HepG2 (cell line): ENCODE measurements at regions not wholly inside any gene's neighbourhood (a gene's known extent, or its start where the extent isn't known, plus 50 kb on each side); places are given as distances from the start of the nearest gene placed in this dataset.

ENCODE experiments used
- CBFB ChIP-seq: sonication (generic); formaldehyde crosslinking; IDR thresholded peaks from 2 replicates; pipeline ENCODE4 v1.4.0; 2020; ENCODE audit warnings: missing genetic modification reagents
- HNF4A ChIP-seq: sonication (generic); formaldehyde crosslinking; IDR thresholded peaks from 2 replicates; pipeline ENCODE4 v1.4.0; 2020; ENCODE audit warnings: missing genetic modification reagents
- RXRB ChIP-seq: IDR thresholded peaks from 2 replicates; pipeline ENCODE4 v1.6.1; 2016; ENCODE audit warnings: borderline replicate concordance, missing genetic modification reagents, missing compliant biosample characterization
- ZKSCAN8 ChIP-seq: IDR thresholded peaks from 2 replicates; pipeline ENCODE4 v1.6.1; 2016; ENCODE audit warnings: borderline replicate concordance, missing genetic modification reagents, missing compliant biosample characterization
- ZNF607 ChIP-seq: sonication (generic); formaldehyde crosslinking; IDR thresholded peaks from 2 replicates; pipeline ENCODE4 v1.5.1; 2020; ENCODE audit warnings: missing genetic modification reagents, mild to moderate bottlenecking, borderline replicate concordance
- TF ChIP-seq, protein P1 (sequence below): sonication (generic); formaldehyde crosslinking; IDR thresholded peaks from 2 replicates; pipeline ENCODE4 v1.9.0; 2021; ENCODE audit warnings: mild to moderate bottlenecking, missing genetic modification reagents
- TF ChIP-seq, protein P2 (sequence below): sonication (generic); formaldehyde crosslinking; IDR thresholded peaks from 2 replicates; pipeline ENCODE4 v1.4.0; 2020; ENCODE audit warnings: missing genetic modification reagents; ENCODE audit errors: not compliant biosample characterization

DNA sequence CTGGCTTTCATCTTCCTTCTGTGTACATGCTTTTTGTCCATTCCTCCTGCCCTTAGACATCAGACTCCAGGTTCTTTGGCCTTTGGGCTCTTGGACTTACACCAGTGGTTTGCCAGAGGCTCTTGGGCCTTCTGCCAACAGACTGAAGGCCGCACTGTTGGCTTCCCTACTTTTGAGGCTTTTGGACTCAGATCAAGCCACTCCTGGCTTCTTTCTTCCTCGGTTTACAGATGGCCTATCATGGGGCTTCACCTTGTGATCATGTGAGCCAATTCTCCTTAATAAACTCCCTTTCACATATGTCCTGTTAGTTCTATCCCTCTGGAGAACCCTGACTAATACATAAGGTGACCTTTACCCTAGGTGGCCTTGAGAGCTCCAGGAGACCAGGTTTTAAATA, 189.1 kb upstream of the CCNG1 start (continued):
- TF ChIP-seq, protein P1, sequence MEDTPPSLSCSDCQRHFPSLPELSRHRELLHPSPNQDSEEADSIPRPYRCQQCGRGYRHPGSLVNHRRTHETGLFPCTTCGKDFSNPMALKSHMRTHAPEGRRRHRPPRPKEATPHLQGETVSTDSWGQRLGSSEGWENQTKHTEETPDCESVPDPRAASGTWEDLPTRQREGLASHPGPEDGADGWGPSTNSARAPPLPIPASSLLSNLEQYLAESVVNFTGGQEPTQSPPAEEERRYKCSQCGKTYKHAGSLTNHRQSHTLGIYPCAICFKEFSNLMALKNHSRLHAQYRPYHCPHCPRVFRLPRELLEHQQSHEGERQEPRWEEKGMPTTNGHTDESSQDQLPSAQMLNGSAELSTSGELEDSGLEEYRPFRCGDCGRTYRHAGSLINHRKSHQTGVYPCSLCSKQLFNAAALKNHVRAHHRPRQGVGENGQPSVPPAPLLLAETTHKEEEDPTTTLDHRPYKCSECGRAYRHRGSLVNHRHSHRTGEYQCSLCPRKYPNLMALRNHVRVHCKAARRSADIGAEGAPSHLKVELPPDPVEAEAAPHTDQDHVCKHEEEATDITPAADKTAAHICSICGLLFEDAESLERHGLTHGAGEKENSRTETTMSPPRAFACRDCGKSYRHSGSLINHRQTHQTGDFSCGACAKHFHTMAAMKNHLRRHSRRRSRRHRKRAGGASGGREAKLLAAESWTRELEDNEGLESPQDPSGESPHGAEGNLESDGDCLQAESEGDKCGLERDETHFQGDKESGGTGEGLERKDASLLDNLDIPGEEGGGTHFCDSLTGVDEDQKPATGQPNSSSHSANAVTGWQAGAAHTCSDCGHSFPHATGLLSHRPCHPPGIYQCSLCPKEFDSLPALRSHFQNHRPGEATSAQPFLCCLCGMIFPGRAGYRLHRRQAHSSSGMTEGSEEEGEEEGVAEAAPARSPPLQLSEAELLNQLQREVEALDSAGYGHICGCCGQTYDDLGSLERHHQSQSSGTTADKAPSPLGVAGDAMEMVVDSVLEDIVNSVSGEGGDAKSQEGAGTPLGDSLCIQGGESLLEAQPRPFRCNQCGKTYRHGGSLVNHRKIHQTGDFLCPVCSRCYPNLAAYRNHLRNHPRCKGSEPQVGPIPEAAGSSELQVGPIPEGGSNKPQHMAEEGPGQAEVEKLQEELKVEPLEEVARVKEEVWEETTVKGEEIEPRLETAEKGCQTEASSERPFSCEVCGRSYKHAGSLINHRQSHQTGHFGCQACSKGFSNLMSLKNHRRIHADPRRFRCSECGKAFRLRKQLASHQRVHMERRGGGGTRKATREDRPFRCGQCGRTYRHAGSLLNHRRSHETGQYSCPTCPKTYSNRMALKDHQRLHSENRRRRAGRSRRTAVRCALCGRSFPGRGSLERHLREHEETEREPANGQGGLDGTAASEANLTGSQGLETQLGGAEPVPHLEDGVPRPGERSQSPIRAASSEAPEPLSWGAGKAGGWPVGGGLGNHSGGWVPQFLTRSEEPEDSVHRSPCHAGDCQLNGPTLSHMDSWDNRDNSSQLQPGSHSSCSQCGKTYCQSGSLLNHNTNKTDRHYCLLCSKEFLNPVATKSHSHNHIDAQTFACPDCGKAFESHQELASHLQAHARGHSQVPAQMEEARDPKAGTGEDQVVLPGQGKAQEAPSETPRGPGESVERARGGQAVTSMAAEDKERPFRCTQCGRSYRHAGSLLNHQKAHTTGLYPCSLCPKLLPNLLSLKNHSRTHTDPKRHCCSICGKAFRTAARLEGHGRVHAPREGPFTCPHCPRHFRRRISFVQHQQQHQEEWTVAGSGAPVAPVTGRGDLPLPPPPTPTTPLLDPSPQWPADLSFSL (CRISPR knock-in tag) = no peak
- TF ChIP-seq ZKSCAN8 (CRISPR knock-in tag) (no peak), HNF4A (CRISPR knock-in tag) (no peak), CBFB (no peak), ZNF607 (no peak), RXRB (CRISPR knock-in tag) (no peak)
- TF ChIP-seq, protein P2, sequence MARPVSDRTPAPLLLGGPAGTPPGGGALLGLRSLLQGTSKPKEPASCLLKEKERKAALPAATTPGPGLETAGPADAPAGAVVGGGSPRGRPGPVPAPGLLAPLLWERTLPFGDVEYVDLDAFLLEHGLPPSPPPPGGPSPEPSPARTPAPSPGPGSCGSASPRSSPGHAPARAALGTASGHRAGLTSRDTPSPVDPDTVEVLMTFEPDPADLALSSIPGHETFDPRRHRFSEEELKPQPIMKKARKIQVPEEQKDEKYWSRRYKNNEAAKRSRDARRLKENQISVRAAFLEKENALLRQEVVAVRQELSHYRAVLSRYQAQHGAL (CRISPR knock-in tag) = no peak
